WTC11 (cell line): ENCODE measurements at regions not wholly inside any gene's neighbourhood (a gene's known extent, or its start where the extent isn't known, plus 50 kb on each side); places are given as distances from the start of the nearest gene placed in this dataset.

Source experiments
- ATAC-seq: fragments of 200-7000 bp; cut with Tn5 transposase; 2 replicates; pipeline ENCODE4 v1.10.0; 2021; ENCODE audit warnings: mild to moderate bottlenecking, moderate library complexity
- CTCF ChIA-PET: fragments of 300-600 bp; sonication (Branson Sonifier 250); formaldehyde crosslinking; loops from one replicate; lab custom pipeline; 2021; ENCODE audit warnings: antibody characterized with exemption; lab: Charles Lee
- POLR2A ChIA-PET: fragments of 350-600 bp; sonication (Branson Sonifier 250); formaldehyde crosslinking; loops from one replicate; lab custom pipeline; 2021; ENCODE audit warnings: antibody characterized with exemption; lab: Charles Lee
- DNase-seq: peaks from one replicate; pipeline ENCODE4 v3.0.0; 2021; ENCODE audit warnings: low spot score
- H3K27ac Mint-ChIP-seq: 2 replicates; pipeline ENCODE4 v1.8.0; 2021; ENCODE audit warnings: mixed read lengths
- H3K27me3 Mint-ChIP-seq: 2 replicates; pipeline ENCODE4 v1.8.0; 2021; ENCODE audit warnings: low read depth, mild to moderate bottlenecking, moderate library complexity, mixed read lengths
- H3K36me3 Mint-ChIP-seq: 2 replicates; pipeline ENCODE4 v1.8.0; 2021; ENCODE audit warnings: mixed read lengths
- H3K4me1 Mint-ChIP-seq: 2 replicates; pipeline ENCODE4 v1.8.0; 2022; ENCODE audit warnings: mixed read lengths
- H3K4me3 Mint-ChIP-seq: 2 replicates; pipeline ENCODE4 v1.8.0; 2021; ENCODE audit warnings: mild to moderate bottlenecking, moderate library complexity, mixed read lengths
- H3K9me3 Mint-ChIP-seq: 2 replicates; pipeline ENCODE4 v1.8.0; 2021; ENCODE audit warnings: mixed read lengths
- ATF1 ChIP-seq: sonication (generic); formaldehyde crosslinking; IDR thresholded peaks from 2 replicates; pipeline ENCODE4 v1.8.1; 2023; ENCODE audit warnings: mild to moderate bottlenecking, moderate library complexity, missing genetic modification reagents
- CBFB ChIP-seq: sonication (generic); formaldehyde crosslinking; IDR thresholded peaks from 2 replicates; pipeline ENCODE4 v1.8.1; 2022; ENCODE audit warnings: mild to moderate bottlenecking, low read depth, missing genetic modification reagents
- CREB1 ChIP-seq: sonication (generic); formaldehyde crosslinking; IDR thresholded peaks from 2 replicates; pipeline ENCODE4 v1.8.0; 2023; ENCODE audit warnings: mild to moderate bottlenecking, missing genetic modification reagents
- CREM ChIP-seq: sonication (generic); formaldehyde crosslinking; IDR thresholded peaks from 2 replicates; pipeline ENCODE4 v1.8.1; 2022; ENCODE audit warnings: mild to moderate bottlenecking, missing genetic modification reagents, moderate library complexity
- FOXJ3 ChIP-seq: sonication (generic); formaldehyde crosslinking; IDR thresholded peaks from 2 replicates; pipeline ENCODE4 v1.9.0; 2021; ENCODE audit warnings: missing genetic modification reagents, mild to moderate bottlenecking, borderline replicate concordance
- GABPB1 ChIP-seq: sonication (generic); formaldehyde crosslinking; IDR thresholded peaks from 2 replicates; pipeline ENCODE4 v1.8.1; 2023; ENCODE audit warnings: mild to moderate bottlenecking, missing genetic modification reagents
- NFE2L1 ChIP-seq: sonication (generic); formaldehyde crosslinking; IDR thresholded peaks from 2 replicates; pipeline ENCODE4 v1.8.1; 2023; ENCODE audit warnings: missing genetic modification reagents
- OVOL2 ChIP-seq: fragments of 250-450 bp; sonication (Bioruptor Pico); IDR thresholded peaks from 2 replicates; pipeline ENCODE4 v1.9.0; 2021; ENCODE audit warnings: mild to moderate bottlenecking, borderline replicate concordance
- SP1 ChIP-seq: sonication (generic); formaldehyde crosslinking; conservative IDR thresholded peaks from 2 replicates; pipeline ENCODE4 v1.8.1; 2022; ENCODE audit warnings: missing genetic modification reagents
- TEAD4 ChIP-seq: sonication (generic); formaldehyde crosslinking; IDR thresholded peaks from 2 replicates; pipeline ENCODE4 v1.8.0; 2022; ENCODE audit warnings: mild to moderate bottlenecking, missing genetic modification reagents
- TP53 ChIP-seq: sonication (generic); formaldehyde crosslinking; IDR thresholded peaks from 2 replicates; pipeline ENCODE4 v1.8.1; 2023; ENCODE audit warnings: mild to moderate bottlenecking, missing genetic modification reagents
- TF ChIP-seq, protein P1 (sequence below): sonication (generic); formaldehyde crosslinking; conservative IDR thresholded peaks from 2 replicates; pipeline ENCODE4 v1.8.1; 2023; ENCODE audit warnings: mild to moderate bottlenecking, low read depth, missing genetic modification reagents, moderate library complexity
- TF ChIP-seq, protein P2 (sequence below): sonication (generic); formaldehyde crosslinking; IDR thresholded peaks from 2 replicates; pipeline ENCODE4 v1.8.0; 2022; ENCODE audit warnings: mild to moderate bottlenecking, missing genetic modification reagents
- TF ChIP-seq, protein P3 (sequence below): sonication (generic); formaldehyde crosslinking; IDR thresholded peaks from 2 replicates; pipeline ENCODE4 v1.8.0; 2023; ENCODE audit warnings: missing genetic modification reagents
- TF ChIP-seq, protein P4 (sequence below): sonication (generic); formaldehyde crosslinking; IDR thresholded peaks from 2 replicates; pipeline ENCODE4 v1.8.1; 2022; ENCODE audit warnings: mild to moderate bottlenecking, missing genetic modification reagents, moderate library complexity, borderline replicate concordance
- TF ChIP-seq, protein P5 (sequence below): fragments of 200-600 bp; IDR thresholded peaks from 2 replicates; pipeline ENCODE4 v1.8.0; 2022; ENCODE audit warnings: antibody characterized with exemption
- TF ChIP-seq, protein P6 (sequence below): sonication (generic); formaldehyde crosslinking; IDR thresholded peaks from 2 replicates; pipeline ENCODE4 v1.8.1; 2022; ENCODE audit warnings: low read depth, missing genetic modification reagents, borderline replicate concordance

DNA sequence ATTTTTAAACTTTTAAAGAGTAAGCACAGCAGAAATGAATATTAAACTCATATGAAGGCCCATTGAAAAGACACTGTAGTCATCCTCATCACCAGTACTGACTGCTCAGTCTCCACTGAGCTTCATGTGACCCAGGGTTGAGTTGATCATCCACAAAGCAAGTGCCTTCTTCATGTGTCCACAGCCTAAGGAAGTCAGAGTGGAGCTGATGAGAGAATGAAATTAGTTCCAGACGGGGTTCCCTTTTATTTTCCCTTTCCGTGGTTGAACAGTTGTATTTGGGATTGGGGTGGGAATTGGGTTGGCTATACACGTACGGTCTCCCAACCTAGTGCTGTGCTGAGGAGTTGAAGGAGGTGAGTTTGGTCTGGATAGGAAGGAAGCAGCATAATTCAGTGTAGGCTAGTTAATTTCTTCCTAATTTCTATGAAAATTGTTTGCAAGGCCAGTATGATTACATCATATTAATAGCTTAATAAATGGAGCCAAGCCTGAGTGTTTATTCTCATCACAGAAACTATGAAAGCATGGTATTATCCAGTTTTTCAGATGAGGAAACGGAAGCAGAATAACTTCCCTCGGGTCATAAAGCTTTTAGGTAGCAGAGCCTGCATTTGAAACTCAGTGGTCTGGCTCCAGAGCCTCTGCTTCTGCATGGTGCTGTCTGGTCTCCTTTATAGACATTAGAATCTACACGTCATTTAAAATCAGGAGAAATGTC lies 103.9 kb upstream of the DMRT1 start:
- Mint-ChIP-seq H3K27ac (peak overlapping the region; percentile 36; the same call in 1 of the 2 replicates), H3K27me3 (no peaks in the 10 kb centered on the region), H3K36me3 (peaks cover 55% of the 10 kb centered on the region), H3K9me3 (no peaks in the 10 kb centered on the region), H3K4me3 (no peak overlapping the region), H3K4me1 (no peaks in the 10 kb centered on the region)
- DNase-seq (no peak), ATAC-seq (no peak)
- POLR2A ChIA-PET: no interaction called here
- TF ChIP-seq, protein P1, sequence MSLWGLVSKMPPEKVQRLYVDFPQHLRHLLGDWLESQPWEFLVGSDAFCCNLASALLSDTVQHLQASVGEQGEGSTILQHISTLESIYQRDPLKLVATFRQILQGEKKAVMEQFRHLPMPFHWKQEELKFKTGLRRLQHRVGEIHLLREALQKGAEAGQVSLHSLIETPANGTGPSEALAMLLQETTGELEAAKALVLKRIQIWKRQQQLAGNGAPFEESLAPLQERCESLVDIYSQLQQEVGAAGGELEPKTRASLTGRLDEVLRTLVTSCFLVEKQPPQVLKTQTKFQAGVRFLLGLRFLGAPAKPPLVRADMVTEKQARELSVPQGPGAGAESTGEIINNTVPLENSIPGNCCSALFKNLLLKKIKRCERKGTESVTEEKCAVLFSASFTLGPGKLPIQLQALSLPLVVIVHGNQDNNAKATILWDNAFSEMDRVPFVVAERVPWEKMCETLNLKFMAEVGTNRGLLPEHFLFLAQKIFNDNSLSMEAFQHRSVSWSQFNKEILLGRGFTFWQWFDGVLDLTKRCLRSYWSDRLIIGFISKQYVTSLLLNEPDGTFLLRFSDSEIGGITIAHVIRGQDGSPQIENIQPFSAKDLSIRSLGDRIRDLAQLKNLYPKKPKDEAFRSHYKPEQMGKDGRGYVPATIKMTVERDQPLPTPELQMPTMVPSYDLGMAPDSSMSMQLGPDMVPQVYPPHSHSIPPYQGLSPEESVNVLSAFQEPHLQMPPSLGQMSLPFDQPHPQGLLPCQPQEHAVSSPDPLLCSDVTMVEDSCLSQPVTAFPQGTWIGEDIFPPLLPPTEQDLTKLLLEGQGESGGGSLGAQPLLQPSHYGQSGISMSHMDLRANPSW (CRISPR knock-in tag): no peak
- TF ChIP-seq TP53 (CRISPR knock-in tag): no peak
- TF ChIP-seq GABPB1 (CRISPR knock-in tag): no peak
- TF ChIP-seq, protein P2, sequence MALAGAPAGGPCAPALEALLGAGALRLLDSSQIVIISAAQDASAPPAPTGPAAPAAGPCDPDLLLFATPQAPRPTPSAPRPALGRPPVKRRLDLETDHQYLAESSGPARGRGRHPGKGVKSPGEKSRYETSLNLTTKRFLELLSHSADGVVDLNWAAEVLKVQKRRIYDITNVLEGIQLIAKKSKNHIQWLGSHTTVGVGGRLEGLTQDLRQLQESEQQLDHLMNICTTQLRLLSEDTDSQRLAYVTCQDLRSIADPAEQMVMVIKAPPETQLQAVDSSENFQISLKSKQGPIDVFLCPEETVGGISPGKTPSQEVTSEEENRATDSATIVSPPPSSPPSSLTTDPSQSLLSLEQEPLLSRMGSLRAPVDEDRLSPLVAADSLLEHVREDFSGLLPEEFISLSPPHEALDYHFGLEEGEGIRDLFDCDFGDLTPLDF: no peak
- CTCF ChIA-PET: no interaction called here

DNA sequence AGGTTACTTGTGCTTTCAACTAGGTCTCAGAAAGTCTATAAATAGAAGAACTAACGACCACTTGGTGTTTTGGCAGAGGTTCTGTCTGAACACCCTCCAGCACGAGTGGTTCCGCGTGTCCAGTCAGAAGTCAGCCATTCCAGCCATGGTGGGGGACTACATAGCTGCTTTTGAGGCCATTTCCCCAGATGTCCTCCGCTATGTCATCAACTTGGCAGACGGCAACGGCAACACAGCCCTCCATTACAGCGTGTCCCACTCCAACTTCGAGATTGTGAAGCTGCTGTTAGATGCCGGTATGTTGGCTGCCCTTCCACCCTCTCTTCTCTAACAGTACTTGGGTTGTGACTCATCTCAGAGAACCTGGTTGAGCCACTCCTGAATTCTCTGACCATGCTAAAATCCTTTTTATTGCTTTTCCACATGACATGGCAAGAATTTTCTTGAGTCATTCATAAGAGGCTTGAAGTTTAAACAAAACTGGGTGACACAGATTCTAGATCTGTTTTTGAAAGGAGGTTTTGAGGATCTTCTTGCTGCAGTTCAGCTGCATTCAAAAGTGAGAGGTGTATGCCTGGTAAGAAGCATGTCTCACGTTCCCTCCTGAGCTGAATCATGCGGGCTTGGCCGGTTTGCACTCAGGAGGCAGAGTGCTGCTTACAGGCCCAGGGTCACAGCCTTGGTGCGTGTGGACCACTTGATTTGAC lies 103.1 kb upstream of the DMRT1 start:
- H3K27ac Mint-ChIP-seq: peak overlapping the region; percentile 11; the same call in 1 of the 2 replicates
- POLR2A ChIA-PET: no interaction called here
- CTCF ChIA-PET: no interaction called here
- no peak for DNase-seq
- H3K9me3 Mint-ChIP-seq: no peaks in the 10 kb centered on the region
- no peaks in the 10 kb centered on the region for H3K4me1 Mint-ChIP-seq
- H3K27me3 Mint-ChIP-seq: no peaks in the 10 kb centered on the region
- no peak overlapping the region for H3K4me3 Mint-ChIP-seq
- peaks cover 61% of the 10 kb centered on the region for H3K36me3 Mint-ChIP-seq
- no peak for ATAC-seq
- no peak for TF ChIP-seq CREM (CRISPR knock-in tag)
- TF ChIP-seq CREB1: no peak
- TF ChIP-seq SP1: no peak
- TF ChIP-seq, protein P3, sequence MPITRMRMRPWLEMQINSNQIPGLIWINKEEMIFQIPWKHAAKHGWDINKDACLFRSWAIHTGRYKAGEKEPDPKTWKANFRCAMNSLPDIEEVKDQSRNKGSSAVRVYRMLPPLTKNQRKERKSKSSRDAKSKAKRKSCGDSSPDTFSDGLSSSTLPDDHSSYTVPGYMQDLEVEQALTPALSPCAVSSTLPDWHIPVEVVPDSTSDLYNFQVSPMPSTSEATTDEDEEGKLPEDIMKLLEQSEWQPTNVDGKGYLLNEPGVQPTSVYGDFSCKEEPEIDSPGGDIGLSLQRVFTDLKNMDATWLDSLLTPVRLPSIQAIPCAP (CRISPR knock-in tag): no peak
- TF ChIP-seq TEAD4 (CRISPR knock-in tag): no peak
- no peak for TF ChIP-seq NFE2L1
- TF ChIP-seq OVOL2 (CRISPR knock-in tag): no peak
- no peak for TF ChIP-seq CBFB (CRISPR knock-in tag)
- no peak for TF ChIP-seq ATF1 (CRISPR knock-in tag)
- TF ChIP-seq, protein P4, sequence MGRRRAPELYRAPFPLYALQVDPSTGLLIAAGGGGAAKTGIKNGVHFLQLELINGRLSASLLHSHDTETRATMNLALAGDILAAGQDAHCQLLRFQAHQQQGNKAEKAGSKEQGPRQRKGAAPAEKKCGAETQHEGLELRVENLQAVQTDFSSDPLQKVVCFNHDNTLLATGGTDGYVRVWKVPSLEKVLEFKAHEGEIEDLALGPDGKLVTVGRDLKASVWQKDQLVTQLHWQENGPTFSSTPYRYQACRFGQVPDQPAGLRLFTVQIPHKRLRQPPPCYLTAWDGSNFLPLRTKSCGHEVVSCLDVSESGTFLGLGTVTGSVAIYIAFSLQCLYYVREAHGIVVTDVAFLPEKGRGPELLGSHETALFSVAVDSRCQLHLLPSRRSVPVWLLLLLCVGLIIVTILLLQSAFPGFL: no peak
- TF ChIP-seq, protein P5, sequence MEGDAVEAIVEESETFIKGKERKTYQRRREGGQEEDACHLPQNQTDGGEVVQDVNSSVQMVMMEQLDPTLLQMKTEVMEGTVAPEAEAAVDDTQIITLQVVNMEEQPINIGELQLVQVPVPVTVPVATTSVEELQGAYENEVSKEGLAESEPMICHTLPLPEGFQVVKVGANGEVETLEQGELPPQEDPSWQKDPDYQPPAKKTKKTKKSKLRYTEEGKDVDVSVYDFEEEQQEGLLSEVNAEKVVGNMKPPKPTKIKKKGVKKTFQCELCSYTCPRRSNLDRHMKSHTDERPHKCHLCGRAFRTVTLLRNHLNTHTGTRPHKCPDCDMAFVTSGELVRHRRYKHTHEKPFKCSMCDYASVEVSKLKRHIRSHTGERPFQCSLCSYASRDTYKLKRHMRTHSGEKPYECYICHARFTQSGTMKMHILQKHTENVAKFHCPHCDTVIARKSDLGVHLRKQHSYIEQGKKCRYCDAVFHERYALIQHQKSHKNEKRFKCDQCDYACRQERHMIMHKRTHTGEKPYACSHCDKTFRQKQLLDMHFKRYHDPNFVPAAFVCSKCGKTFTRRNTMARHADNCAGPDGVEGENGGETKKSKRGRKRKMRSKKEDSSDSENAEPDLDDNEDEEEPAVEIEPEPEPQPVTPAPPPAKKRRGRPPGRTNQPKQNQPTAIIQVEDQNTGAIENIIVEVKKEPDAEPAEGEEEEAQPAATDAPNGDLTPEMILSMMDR: no peak
- TF ChIP-seq, protein P1 (CRISPR knock-in tag): no peak
- TF ChIP-seq, protein P6, sequence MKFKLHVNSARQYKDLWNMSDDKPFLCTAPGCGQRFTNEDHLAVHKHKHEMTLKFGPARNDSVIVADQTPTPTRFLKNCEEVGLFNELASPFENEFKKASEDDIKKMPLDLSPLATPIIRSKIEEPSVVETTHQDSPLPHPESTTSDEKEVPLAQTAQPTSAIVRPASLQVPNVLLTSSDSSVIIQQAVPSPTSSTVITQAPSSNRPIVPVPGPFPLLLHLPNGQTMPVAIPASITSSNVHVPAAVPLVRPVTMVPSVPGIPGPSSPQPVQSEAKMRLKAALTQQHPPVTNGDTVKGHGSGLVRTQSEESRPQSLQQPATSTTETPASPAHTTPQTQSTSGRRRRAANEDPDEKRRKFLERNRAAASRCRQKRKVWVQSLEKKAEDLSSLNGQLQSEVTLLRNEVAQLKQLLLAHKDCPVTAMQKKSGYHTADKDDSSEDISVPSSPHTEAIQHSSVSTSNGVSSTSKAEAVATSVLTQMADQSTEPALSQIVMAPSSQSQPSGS: no peak
- TF ChIP-seq FOXJ3: no peak
